Suprapubic skin (tissue), 4 donors: ENCODE measurements at regions not wholly inside any gene's neighbourhood (a gene's known extent, or its start where the extent isn't known, plus 50 kb on each side); places are given as distances from the start of the nearest gene placed in this dataset.

Experiments
- DNase-seq, 2 donors: peaks; one replicate each; pipeline ENCODE4 v3.0.0-alpha.2; 2019; ENCODE audit warnings: low spot score in 2 of 2
- H3K27ac ChIP-seq: fragments of 200-600 bp; sonication (generic); one replicate; pipeline ENCODE4 v1.5.1; 2019
- H3K27me3 ChIP-seq: fragments of 200-600 bp; sonication (generic); one replicate; pipeline ENCODE4 v1.5.1; 2019
- H3K36me3 ChIP-seq: fragments of 200-600 bp; sonication (generic); one replicate; pipeline ENCODE4 v1.5.1; 2019
- H3K4me1 ChIP-seq: fragments of 200-600 bp; sonication (generic); one replicate; pipeline ENCODE4 v1.5.1; 2019
- H3K4me3 ChIP-seq: fragments of 200-600 bp; sonication (generic); one replicate; pipeline ENCODE4 v1.5.1; 2019; ENCODE audit warnings: mild to moderate bottlenecking
- H3K9me3 ChIP-seq: fragments of 200-600 bp; sonication (generic); one replicate; pipeline ENCODE4 v1.5.1; 2019
- CTCF ChIP-seq, 2 donors: fragments of 200-600 bp in 1 of 2; fragments of 450-650 bp in 1 of 2; sonication (generic) in 1 of 2; IDR thresholded peaks; one replicate each; pipeline ENCODE4 v1.5.1; 2016 to 2019; ENCODE audit warnings: antibody characterized with exemption in 2 of 2, mild to moderate bottlenecking in 1 of 2, moderate library complexity in 1 of 2
- EP300 ChIP-seq: sonication (generic); formaldehyde crosslinking; IDR thresholded peaks from one replicate; pipeline ENCODE4 v1.6.1; 2017; ENCODE audit warnings: antibody characterized with exemption
- POLR2A ChIP-seq, 2 donors: fragments of 450-650 bp; IDR thresholded peaks; one replicate each; pipeline ENCODE4 v1.6.1; 2017; ENCODE audit warnings: antibody characterized with exemption in 2 of 2, mild to moderate bottlenecking in 2 of 2, moderate library complexity in 2 of 2
- POLR2AphosphoS5 ChIP-seq, 3 donors: sonication (generic); formaldehyde crosslinking; IDR thresholded peaks; one replicate each; pipeline ENCODE4 v1.6.1; 2017; ENCODE audit warnings: antibody characterized with exemption in 3 of 3
- WGBS: methylation state at CpG from one replicate; pipeline ENCODE4 v1.1.5; 2018; 5-methylcytosine and 5-hydroxymethylcytosine counted together

- no peaks in the 10 kb centered on the region for H3K9me3 ChIP-seq
- DNase-seq: no peak
- 68% methylated on average over 1 of the region's 1 CpG for WGBS
- peaks cover 5% of the 10 kb centered on the region for H3K4me1 ChIP-seq
- H3K36me3 ChIP-seq: no peaks in the 10 kb centered on the region
- H3K4me3 ChIP-seq: no peak overlapping the region
- H3K27me3 ChIP-seq: no peaks in the 10 kb centered on the region
- no peak overlapping the region for H3K27ac ChIP-seq
- no peak for TF ChIP-seq POLR2AphosphoS5 (IDR thresholded peaks at IDR 0.05)
Observed at GRCh38 chr18:3328532-3328931, 66.6 kb downstream of the MYL12B start.

GRCh38 chr18:3329471-3329870 is 67.5 kb downstream of the MYL12B start:
- peaks cover 5% of the 10 kb centered on the region for H3K4me1 ChIP-seq
- no peaks in the 10 kb centered on the region for H3K27me3 ChIP-seq
- H3K9me3 ChIP-seq: no peaks in the 10 kb centered on the region
- no peak overlapping the region for H3K27ac ChIP-seq
- no peaks in the 10 kb centered on the region for H3K36me3 ChIP-seq
- no peak overlapping the region for H3K4me3 ChIP-seq
- TF ChIP-seq POLR2A (IDR thresholded peaks at IDR 0.05) (no peak), POLR2AphosphoS5 (IDR thresholded peaks at IDR 0.05) (no peak), EP300 (no peak), CTCF (IDR thresholded peaks at IDR 0.05) (no peak)
- DNase-seq: no peak
- 92% methylated on average over 5 of the region's 5 CpGs for WGBS

- 84% methylated on average over 1 of the region's 1 CpG for WGBS
- Histone ChIP-seq H3K27ac (no peak overlapping the region), H3K4me3 (no peak overlapping the region), H3K36me3 (no peaks in the 10 kb centered on the region), H3K27me3 (no peaks in the 10 kb centered on the region), H3K4me1 (peaks cover 5% of the 10 kb centered on the region), H3K9me3 (no peaks in the 10 kb centered on the region)
- no peak for TF ChIP-seq POLR2AphosphoS5 (IDR thresholded peaks at IDR 0.05)
- TF ChIP-seq CTCF (IDR thresholded peaks at IDR 0.05): no peak
- no peak for TF ChIP-seq EP300
- no peak for TF ChIP-seq POLR2A (IDR thresholded peaks at IDR 0.05)
- DNase-seq: no peak
Observed at GRCh38 chr18:3329872-3330271, 67.9 kb downstream of the MYL12B start.

- H3K4me1 ChIP-seq: peaks cover 5% of the 10 kb centered on the region
- H3K36me3 ChIP-seq: no peaks in the 10 kb centered on the region
- H3K27me3 ChIP-seq: no peaks in the 10 kb centered on the region
- 63% methylated on average over 12 of the region's 12 CpGs for WGBS
- no peak overlapping the region for H3K4me3 ChIP-seq
- no peak for TF ChIP-seq EP300
- no peak for TF ChIP-seq CTCF (IDR thresholded peaks at IDR 0.05)
- no peak for TF ChIP-seq POLR2A (IDR thresholded peaks at IDR 0.05)
- TF ChIP-seq POLR2AphosphoS5 (IDR thresholded peaks at IDR 0.05): no peak
- H3K9me3 ChIP-seq: no peaks in the 10 kb centered on the region
- DNase-seq: no peak
- H3K27ac ChIP-seq: no peak overlapping the region
Observed at GRCh38 chr18:3330622-3331021, 68.7 kb downstream of the MYL12B start.

- H3K4me1 ChIP-seq: peaks cover 5% of the 10 kb centered on the region
- no peak overlapping the region for H3K4me3 ChIP-seq
- H3K9me3 ChIP-seq: no peaks in the 10 kb centered on the region
- 79% methylated on average over 2 of the region's 2 CpGs for WGBS
- no peak for DNase-seq
- TF ChIP-seq POLR2AphosphoS5 (IDR thresholded peaks at IDR 0.05) (no peak), POLR2A (IDR thresholded peaks at IDR 0.05) (no peak), CTCF (IDR thresholded peaks at IDR 0.05) (no peak), EP300 (no peak)
- H3K27me3 ChIP-seq: no peaks in the 10 kb centered on the region
- no peaks in the 10 kb centered on the region for H3K36me3 ChIP-seq
- H3K27ac ChIP-seq: no peak overlapping the region
Observed at GRCh38 chr18:3332376-3332775, 70.4 kb downstream of the MYL12B start.

GRCh38 chr18:3333056-3333720 is 71.3 kb downstream of the MYL12B start:
- no peaks in the 10 kb centered on the region for H3K36me3 ChIP-seq
- TF ChIP-seq CTCF (IDR thresholded peaks at IDR 0.05) (no peak), POLR2AphosphoS5 (IDR thresholded peaks at IDR 0.05) (no peak)
- no peak overlapping the region for H3K4me3 ChIP-seq
- peaks cover 5% of the 10 kb centered on the region for H3K4me1 ChIP-seq
- no peak for DNase-seq
- no peaks in the 10 kb centered on the region for H3K27me3 ChIP-seq
- no peak overlapping the region for H3K27ac ChIP-seq
- H3K9me3 ChIP-seq: no peaks in the 10 kb centered on the region
- 85% methylated on average over 4 of the region's 4 CpGs for WGBS
